RPMI8226 (cell line): ENCODE measurements at regions not wholly inside any gene's neighbourhood (a gene's known extent, or its start where the extent isn't known, plus 50 kb on each side); places are given as distances from the start of the nearest gene placed in this dataset.

Source experiments
- DNase-seq: peaks from one replicate; pipeline ENCODE4 v3.0.0-alpha.2; 2015

- no peak for DNase-seq
These were observed 287.7 kb upstream of the FOXQ1 start for GRCh38 chr6:1024161-1024560.

- no peak for DNase-seq
These were observed 288.7 kb upstream of the FOXQ1 start for GRCh38 chr6:1023229-1023628.

DNA sequence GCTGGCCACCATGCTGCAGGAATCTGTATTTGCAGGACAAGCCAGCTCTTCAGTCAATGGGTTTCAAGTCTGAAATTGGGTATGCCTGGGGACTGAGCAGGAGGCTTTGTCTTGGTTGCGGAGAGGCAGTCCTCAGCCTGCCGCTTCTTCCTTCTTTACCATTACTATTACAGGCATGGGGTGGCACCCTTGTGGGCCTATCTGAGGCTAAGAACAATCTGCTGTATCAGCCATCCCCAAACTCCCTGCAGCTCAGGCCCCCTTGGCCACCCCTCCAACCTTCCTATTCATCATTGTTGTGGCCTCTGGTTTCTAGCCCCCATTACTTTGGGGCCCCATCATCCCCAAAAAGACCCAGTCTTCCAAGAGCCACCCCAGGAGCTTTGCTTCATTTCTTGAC lies 289.2 kb upstream of the FOXQ1 start:
- no peak for DNase-seq

DNA sequence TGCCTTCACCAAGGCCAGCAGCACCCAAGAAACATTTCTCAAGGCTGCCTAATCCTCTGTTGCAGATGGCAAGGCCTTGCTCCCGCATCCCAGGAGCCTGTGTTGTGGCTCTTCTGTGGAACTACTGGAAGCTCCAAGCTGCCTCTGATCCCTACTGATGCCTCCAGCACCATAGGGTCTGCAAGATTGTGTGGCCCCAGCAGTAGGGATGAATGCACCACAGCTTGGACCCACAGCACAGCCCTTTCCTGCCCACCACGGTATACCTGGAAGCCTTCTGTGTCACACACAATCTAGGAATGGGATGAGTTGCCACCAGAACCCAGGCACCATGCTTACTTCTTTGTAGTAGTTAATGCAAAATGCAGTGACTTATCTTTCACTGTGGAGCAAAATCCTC lies 291.1 kb upstream of the FOXQ1 start:
- DNase-seq = no peak

DNA sequence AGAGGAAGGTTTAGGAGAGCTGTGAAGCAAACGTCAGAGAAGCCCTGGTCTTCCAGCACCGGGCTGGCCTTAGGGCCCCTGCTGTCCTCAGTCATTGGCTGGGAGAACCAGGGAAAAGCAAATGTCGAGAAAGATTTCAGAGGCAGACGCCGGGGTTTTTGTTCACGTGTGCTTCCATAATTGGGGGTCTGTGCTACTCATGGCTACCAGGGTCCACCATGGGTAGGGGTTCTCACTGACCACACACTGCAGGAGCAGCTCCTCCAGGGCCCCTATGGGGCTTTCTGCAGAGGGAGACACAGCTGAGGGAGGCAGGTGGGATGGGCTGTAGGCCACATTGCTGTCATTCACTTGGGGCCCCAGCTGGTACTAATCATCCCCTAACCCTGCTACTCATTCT lies 291.8 kb upstream of the FOXQ1 start:
- DNase-seq = no peak

DNA sequence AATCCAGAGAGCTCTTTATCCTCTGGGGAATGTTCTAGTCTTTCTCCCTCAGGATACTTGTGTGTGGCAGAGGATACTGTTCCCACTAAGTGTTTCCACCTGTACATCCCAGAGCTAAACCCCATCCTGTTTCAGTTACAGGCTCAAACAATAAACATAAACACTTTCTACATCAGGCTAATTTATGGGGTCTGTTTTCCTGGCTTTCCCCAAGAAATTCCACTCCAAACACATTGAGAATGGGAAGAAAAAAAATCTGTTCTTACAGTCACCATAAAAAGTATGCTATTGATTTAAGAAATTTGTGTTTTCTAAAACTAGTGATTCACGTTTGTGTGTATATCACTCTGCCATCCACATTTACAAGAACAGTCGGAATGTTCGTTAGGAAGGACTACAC lies 293.9 kb upstream of the FOXQ1 start:
- no peak for DNase-seq

GRCh38 chr6:1016329-1017302 lies 295.3 kb upstream of the FOXQ1 start:
- no peak for DNase-seq

DNA sequence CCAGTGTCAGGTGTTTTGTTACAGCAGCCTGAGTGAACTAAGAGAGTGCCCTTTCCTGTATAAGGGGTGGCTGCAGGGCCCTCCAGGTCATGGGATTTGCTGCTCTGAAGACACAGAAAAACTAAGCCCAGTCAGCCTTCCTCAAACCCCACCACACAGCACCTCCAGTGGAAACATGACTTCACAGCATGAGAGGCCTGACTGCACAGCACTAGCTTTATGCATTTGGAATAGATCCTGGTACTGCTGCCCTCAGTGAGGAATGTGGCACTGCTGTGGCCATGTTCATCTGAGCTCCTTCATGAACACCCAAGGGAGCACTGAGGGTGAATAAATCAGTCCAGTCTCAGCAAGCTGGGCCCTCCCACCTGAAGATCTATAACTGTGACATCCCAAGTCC lies 296.1 kb upstream of the FOXQ1 start:
- DNase-seq = peak; percentile 17

- no peak for DNase-seq
These were observed 297.5 kb upstream of the FOXQ1 start for GRCh38 chr6:1014431-1014807.

GRCh38 chr6:1013656-1014430 lies 298.1 kb upstream of the FOXQ1 start:
- DNase-seq = peak; percentile 73

DNA sequence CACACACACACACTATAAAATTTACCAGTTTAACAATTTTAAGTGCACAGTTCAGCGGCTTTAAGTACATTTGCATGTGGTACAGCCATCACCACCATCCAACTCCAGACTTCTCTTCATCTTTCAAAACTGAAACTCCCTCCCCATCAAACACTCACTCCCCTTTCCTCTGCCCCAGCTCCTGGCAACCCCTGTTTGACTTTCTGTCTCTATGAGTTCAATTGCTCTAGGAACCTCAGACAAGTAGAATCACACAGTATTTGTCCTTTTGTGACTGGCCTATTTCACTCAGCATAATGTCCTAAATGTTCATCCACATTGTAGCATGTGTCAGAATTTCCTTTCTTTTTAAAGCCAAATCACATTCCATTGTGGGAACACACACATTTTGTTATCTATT lies 302.8 kb upstream of the FOXQ1 start:
- DNase-seq = no peak

DNA sequence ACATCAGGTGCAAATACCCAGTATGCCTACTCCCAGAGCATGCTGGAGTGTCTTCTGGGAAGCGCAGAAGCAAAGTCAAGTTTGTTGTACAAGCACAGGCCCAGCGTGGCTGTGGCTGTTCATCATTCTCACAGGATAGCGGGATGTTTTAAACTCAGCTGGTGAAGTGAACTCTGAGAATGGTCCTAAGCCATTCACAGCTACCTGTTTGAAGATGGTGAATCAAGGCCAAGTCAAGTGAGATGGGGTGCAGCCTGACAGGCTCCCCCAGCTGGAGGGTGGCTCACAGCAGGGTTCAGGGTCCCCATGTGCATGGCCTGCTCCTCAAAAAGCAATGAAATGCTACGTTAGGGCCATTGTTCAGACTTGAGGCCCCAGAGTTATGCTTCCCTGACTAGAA lies 304.7 kb upstream of the FOXQ1 start:
- no peak for DNase-seq

DNA sequence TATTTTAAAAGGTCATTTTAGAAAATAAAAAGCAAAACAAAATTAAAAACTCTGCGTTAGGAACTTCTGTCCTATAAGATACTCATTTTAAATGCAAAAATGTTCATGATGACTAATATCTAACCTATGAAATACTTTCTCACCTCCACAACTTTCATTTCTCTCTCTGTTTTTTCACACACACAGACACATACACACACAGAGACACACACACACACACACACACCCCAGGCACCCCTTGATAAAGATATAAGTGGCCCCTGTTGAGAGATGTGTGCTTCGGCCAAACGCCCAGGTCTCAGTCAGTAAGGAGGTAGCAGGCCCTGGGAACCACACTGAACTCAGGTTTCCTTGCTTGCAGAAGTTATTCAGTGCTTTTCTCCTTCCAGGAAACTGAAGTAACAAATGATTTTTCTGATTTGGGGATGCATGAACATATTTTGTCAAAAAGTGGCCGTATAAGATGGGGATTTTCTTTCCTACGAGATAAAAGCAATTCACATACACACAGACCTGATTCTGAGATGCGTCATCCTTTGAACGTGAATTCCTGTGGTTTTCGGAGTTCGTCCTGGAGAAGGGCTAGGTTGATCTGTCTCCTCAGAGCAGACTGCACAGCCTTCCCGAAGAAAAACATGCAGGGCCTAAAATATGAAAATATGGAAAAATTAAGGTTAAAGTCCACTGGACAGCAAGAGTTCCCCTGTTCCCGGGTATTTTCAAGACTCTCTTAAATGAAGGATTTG lies 306.8 kb upstream of the FOXQ1 start:
- no peak for DNase-seq

- no peak for DNase-seq
These were observed 308.3 kb upstream of the FOXQ1 start for GRCh38 chr6:1003394-1004160.

DNA sequence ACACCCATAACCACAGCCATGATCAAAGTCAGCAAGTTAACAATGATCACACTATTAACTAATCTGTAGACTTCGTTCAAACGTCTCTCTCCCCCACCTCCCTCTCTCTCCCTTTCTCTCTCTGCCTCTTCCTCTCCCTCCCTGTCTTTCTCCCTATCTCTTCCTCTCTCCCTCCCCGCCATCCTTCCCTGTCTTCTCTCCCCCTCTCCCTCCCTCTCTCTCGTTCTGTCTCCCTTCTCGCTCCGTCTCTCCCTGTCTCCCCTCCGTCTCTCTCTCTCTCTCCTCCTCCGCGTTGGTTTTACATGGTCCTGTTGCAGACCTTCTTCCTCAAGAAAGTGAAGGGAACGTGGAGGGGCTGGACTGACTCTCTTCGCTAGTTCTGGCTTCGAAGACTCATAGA lies 308.9 kb upstream of the FOXQ1 start:
- no peak for DNase-seq

DNA sequence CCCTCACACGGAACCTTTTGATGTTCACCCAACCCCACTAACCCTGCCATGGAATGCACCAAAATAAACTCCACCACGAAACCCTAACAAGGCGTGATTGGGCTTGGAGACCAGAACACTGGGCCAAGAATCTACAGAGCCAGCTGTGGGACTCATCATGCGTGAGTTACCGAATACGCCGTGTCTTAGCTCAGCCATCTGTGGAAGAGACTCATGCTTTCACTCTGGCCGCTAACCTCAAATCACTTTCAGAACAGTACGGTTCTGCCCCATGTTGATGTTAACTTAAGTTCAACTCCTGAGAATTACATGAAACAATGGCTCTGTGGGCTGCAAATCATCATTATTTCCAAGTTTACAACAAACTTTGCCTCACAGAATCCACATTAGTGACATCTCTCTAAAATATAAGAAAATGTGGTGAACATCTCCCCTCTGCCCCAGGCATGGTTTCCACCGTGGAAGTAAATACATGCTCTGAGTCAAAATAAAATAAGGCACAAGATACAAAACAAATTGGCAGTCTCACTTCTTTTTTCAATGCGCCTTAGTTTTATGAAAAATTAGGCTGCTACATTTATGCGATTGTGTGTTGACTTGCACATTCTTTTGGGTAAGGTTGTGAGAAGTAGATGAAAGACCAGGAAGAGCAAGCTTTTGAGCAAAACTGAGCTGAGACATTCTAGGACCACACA lies 308.9 kb upstream of the EXOC2 start:
- no peak for DNase-seq

DNA sequence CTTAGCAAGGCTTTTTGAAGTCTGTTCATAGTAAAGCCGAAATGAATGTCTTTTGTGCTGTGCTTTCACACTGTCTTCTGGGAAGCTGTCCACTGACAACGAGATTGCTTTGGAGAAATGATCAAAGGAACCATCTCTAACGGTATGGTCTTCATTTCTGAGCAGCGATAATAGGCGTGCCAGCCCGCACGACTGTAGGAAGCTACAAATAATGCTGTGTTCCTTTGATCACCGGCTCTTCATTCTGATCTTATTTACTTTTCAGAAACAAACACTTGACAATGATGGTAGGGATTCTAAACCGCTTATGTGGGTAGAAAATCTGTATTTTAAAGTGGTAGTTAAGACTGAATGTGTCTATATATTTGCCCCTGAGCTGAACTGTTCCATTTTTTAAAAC lies 306.6 kb upstream of the EXOC2 start:
- DNase-seq = no peak

DNA sequence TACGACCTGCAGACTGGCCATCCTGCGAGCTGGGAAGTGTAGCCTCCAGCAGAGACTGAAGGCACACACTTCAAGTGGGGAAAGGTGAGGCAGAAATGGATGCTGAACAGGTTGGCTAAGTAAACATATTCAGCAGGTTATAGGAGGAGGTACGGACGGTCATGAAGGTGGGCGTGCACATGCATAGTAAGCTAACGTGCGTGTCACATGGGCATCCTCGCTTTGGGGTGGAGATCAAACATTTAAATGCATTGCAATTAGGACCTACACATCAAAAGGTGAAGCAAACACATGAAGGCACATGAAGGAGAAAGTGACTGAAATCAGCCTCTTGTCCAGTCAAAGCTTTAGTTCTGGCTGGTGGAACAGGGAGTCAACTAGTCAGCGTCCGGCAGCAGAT lies 305.6 kb upstream of the EXOC2 start:
- no peak for DNase-seq

- DNase-seq = peak; percentile 74
These were observed 303.4 kb upstream of the EXOC2 start for GRCh38 chr6:996271-996852.

DNA sequence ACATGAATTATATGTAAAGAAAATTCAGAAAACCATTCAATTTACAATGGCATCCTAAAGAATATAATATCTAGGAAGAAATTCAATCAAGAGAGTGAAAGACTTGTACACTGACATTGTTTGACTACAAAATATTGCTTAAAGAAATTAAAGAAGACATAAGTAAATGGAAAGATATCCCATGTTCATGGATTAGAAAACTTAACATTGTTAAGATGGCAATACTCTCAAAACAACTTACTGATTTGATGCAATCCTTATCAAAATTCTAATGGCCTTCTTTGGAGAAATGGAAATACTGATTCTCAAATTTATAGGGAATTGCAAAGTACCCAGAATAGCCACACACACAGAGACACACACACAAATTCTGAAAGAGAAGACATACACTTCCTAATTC lies 298.3 kb upstream of the EXOC2 start:
- no peak for DNase-seq

DNA sequence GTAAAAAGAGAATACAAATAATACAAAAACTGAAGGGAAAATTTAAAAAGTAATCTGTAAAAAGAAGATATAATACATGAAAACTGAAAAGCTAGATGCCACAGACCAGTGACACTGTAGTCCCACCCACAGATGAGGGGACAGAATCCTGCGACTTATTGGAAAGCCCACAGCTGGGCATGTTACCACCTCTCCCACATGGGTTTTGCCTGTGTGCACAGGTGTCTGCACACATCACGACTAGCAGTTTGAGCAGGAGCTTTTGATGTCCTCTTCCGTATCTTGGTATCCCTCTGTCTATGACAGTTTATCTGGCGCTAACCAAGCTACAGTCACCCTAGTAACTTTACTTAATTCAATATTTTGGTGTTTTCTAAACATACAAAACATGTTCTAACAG lies 291.1 kb upstream of the EXOC2 start:
- no peak for DNase-seq
